Spleen (tissue), 7 donors: ENCODE measurements at regions not wholly inside any gene's neighbourhood (a gene's known extent, or its start where the extent isn't known, plus 50 kb on each side); places are given as distances from the start of the nearest gene placed in this dataset.

Source experiments
- CTCF ChIP-seq, 11 experiments: fragments of 200-600 bp in 7 of 11; fragments of 450-650 bp in 4 of 11; sonication (generic) in 4 of 11; IDR thresholded peaks in 8 of 11; conservative IDR thresholded peaks in 3 of 11; 1 replicate in 7 of 11; 2 replicates in 4 of 11; pipeline versions ENCODE4 v1.4.0 to v1.8.0; 2016 to 2021; ENCODE audit warnings: antibody characterized with exemption in 11 of 11, inconsistent platforms in 4 of 11, mild to moderate bottlenecking in 1 of 11
- POLR2A ChIP-seq, 3 donors: fragments of 450-650 bp; IDR thresholded peaks; one replicate each; pipeline ENCODE4 v1.5.1; 2017; ENCODE audit warnings: antibody characterized with exemption in 3 of 3, mild to moderate bottlenecking in 1 of 3
- POLR2AphosphoS5 ChIP-seq, 3 donors: sonication (generic); formaldehyde crosslinking; IDR thresholded peaks; one replicate each; pipeline ENCODE4 v1.5.1; 2017; ENCODE audit warnings: antibody characterized with exemption in 3 of 3
- donor health status: DM: no; HTN: no; CAD: no; lungs with moderate emphysema.
- donor health status: DM: no; HTN: no; CAD: no.
- donor health status: DM: no; HTN: no; CAD: no.

- TF ChIP-seq CTCF (IDR thresholded peaks at IDR 0.05 in 8 of 11, conservative IDR thresholded peaks at IDR 0.05 in 3 of 11) (no peak), POLR2A (IDR thresholded peaks at IDR 0.05) (no peak), POLR2AphosphoS5 (IDR thresholded peaks at IDR 0.05) (no peak)
Measured at GRCh38 chr6:98156580-98156979, 677.8 kb upstream of the POU3F2 start.
